ENCODE measurements at regions not wholly inside any gene's neighbourhood (a gene's known extent, or its start where the extent isn't known, plus 50 kb on each side); places are given as distances from the start of the nearest gene placed in this dataset.

GRCh38 chr2:65504814-65505697 is 72.7 kb upstream of the SPRED2 start:
- no peak for TF ChIP-seq CTCF (IDR thresholded peaks at IDR 0.05; ENCODE audit: control insufficient read depth, insufficient read depth, low read depth, low read length, missing control alignments)
- DNase-seq (ENCODE audit: low read depth) = no peak
- H3K4me3 ChIP-seq (ENCODE audit: control insufficient read depth, low read depth, low read length) = no peak overlapping the region

GRCh38 chr2:65504201-65504600 is 71.8 kb upstream of the SPRED2 start:
- H3K4me3 ChIP-seq (ENCODE audit: control insufficient read depth, low read depth, low read length) = no peak overlapping the region
- DNase-seq (ENCODE audit: low read depth) = no peak
- no peak for TF ChIP-seq CTCF (IDR thresholded peaks at IDR 0.05; ENCODE audit: control insufficient read depth, insufficient read depth, low read depth, low read length, missing control alignments)

- no peak overlapping the region for H3K4me3 ChIP-seq (ENCODE audit: control insufficient read depth, low read depth, low read length)
- TF ChIP-seq CTCF (IDR thresholded peaks at IDR 0.05; ENCODE audit: control insufficient read depth, insufficient read depth, low read depth, low read length, missing control alignments) = no peak
- no peak for DNase-seq (ENCODE audit: low read depth)
Measured at GRCh38 chr2:65503746-65504145, 71.3 kb upstream of the SPRED2 start.

- no peak for DNase-seq (ENCODE audit: low read depth)
- H3K4me3 ChIP-seq (ENCODE audit: control insufficient read depth, low read depth, low read length) = no peak overlapping the region
- no peak for TF ChIP-seq CTCF (IDR thresholded peaks at IDR 0.05; ENCODE audit: control insufficient read depth, insufficient read depth, low read depth, low read length, missing control alignments)
Measured at GRCh38 chr2:65501836-65502235, 69.4 kb upstream of the SPRED2 start.

GRCh38 chr2:65501074-65501473 is 68.7 kb upstream of the SPRED2 start:
- no peak for DNase-seq (ENCODE audit: low read depth)
- H3K4me3 ChIP-seq (ENCODE audit: control insufficient read depth, low read depth, low read length) = no peak overlapping the region
- TF ChIP-seq CTCF (IDR thresholded peaks at IDR 0.05; ENCODE audit: control insufficient read depth, insufficient read depth, low read depth, low read length, missing control alignments) = no peak

GRCh38 chr2:65500310-65501040 is 68.1 kb upstream of the SPRED2 start:
- DNase-seq (ENCODE audit: low read depth) = no peak
- no peak for TF ChIP-seq CTCF (IDR thresholded peaks at IDR 0.05; ENCODE audit: control insufficient read depth, insufficient read depth, low read depth, low read length, missing control alignments)
- H3K4me3 ChIP-seq (ENCODE audit: control insufficient read depth, low read depth, low read length) = no peak overlapping the region
